ENCODE measurements at regions not wholly inside any gene's neighbourhood (a gene's known extent, or its start where the extent isn't known, plus 50 kb on each side); places are given as distances from the start of the nearest gene placed in this dataset.

- Histone ChIP-seq H3K9me3 (no peaks in the 10 kb centered on the region), H3K27me3 (ENCODE audit: insufficient read depth) (no peaks in the 10 kb centered on the region), H3K9ac (no peak overlapping the region), H3F3A (replicated peaks; ENCODE audit: insufficient read depth) (no peaks in the 10 kb centered on the region), H3K79me2 (ENCODE audit: insufficient read depth) (no peaks in the 10 kb centered on the region), H3K9me2 (no peaks in the 10 kb centered on the region), H3K4me1 (ENCODE audit: control insufficient read depth in 1 of 2, insufficient read depth in 2 of 2, low read depth in 1 of 2, low read length in 1 of 2) (peaks cover 0 to 2% of the 10 kb centered on the region in 2 experiments; a peak in 2 of 4 replicates), H3K27ac (ENCODE audit: low read depth in 2 of 2, low read length in 1 of 2) (no peak overlapping the region), H3K4me2 (no peak overlapping the region), H4K20me1 (ENCODE audit: insufficient read depth) (no peaks in the 10 kb centered on the region), H2AFZ (ENCODE audit: low read depth) (no peak overlapping the region), H3K4me3 (ENCODE audit: low read depth in 2 of 2, low read length in 1 of 2) (no peak overlapping the region), H3K36me3 (replicated peaks in 1 of 2; ENCODE audit: control insufficient read depth in 1 of 2, insufficient read depth in 2 of 2, low read length in 1 of 2) (no peaks in the 10 kb centered on the region)
- TF ChIP-seq GABPA (IDR thresholded peaks at IDR 0.05; ENCODE audit: low read depth): no peak
- TF ChIP-seq MXI1 (IDR thresholded peaks at IDR 0.05; ENCODE audit: low read depth, low read length): no peak
- no peak for TF ChIP-seq MAX (IDR thresholded peaks at IDR 0.05; ENCODE audit: low read depth)
- no peak for TF ChIP-seq POLR2AphosphoS5 (IDR thresholded peaks at IDR 0.05; ENCODE audit: low read depth, low read length)
- no peak for TF ChIP-seq ELF1 (IDR thresholded peaks at IDR 0.05)
- no peak for TF ChIP-seq FOSL2 (IDR thresholded peaks at IDR 0.05; ENCODE audit: borderline replicate concordance, low read depth)
- TF ChIP-seq NRF1 (IDR thresholded peaks at IDR 0.05; ENCODE audit: low read depth, low read length): no peak
- TF ChIP-seq GATA2 (CRISPR knock-in tag; IDR thresholded peaks at IDR 0.05): no peak
- DNase-seq: no peak
- WGBS (ENCODE audit: low lambda C conversion rate): 60% methylated on average over 2 of the region's 2 CpGs
- POLR2A ChIA-PET: no interaction called here
- CTCF ChIA-PET: no interaction called here
Measured at GRCh38 chr1:185432948-185433347, 115.9 kb upstream of the IVNS1ABP start.

- WGBS (ENCODE audit: low lambda C conversion rate): 38% methylated on average over 5 of the region's 5 CpGs
- H4K20me1 ChIP-seq (ENCODE audit: insufficient read depth): no peaks in the 10 kb centered on the region
- H3K27ac ChIP-seq (ENCODE audit: low read depth in 2 of 2, low read length in 1 of 2): no peak overlapping the region
- no peaks in the 10 kb centered on the region for H3K36me3 ChIP-seq (replicated peaks in 1 of 2; ENCODE audit: control insufficient read depth in 1 of 2, insufficient read depth in 2 of 2, low read length in 1 of 2)
- ChIA-PET CTCF (interaction anchor here (0.7 kb wide), 1 partner anchor 95 kb away, joined by 4 read pairs; no protein-coding TSS in a partner anchor), POLR2A (no interaction called here)
- H3K4me1 ChIP-seq (ENCODE audit: control insufficient read depth in 1 of 2, insufficient read depth in 2 of 2, low read depth in 1 of 2, low read length in 1 of 2): no peaks in the 10 kb centered on the region; a peak in 2 of 4 replicates
- H3K9me3 ChIP-seq: no peaks in the 10 kb centered on the region
- H3K9ac ChIP-seq: no peak overlapping the region
- H3K27me3 ChIP-seq (ENCODE audit: insufficient read depth): no peaks in the 10 kb centered on the region
- H3K4me2 ChIP-seq: no peak overlapping the region
- no peak for DNase-seq
- no peak overlapping the region for H2AFZ ChIP-seq (ENCODE audit: low read depth)
- TF ChIP-seq ELF1 (IDR thresholded peaks at IDR 0.05): no peak
- TF ChIP-seq PBX3 (IDR thresholded peaks at IDR 0.05): no peak
- TF ChIP-seq FOXM1 (IDR thresholded peaks at IDR 0.05; ENCODE audit: low read depth): no peak
- TF ChIP-seq RCOR1 (IDR thresholded peaks at IDR 0.05; ENCODE audit: low read length): no peak
- TF ChIP-seq SMC3 (IDR thresholded peaks at IDR 0.05; ENCODE audit: low read depth, low read length): no peak
- no peak for TF ChIP-seq GATA2 (CRISPR knock-in tag; IDR thresholded peaks at IDR 0.05)
- TF ChIP-seq USF2 (IDR thresholded peaks at IDR 0.05; ENCODE audit: borderline replicate concordance, low read depth, low read length): no peak
- no peak for TF ChIP-seq EP300 (IDR thresholded peaks at IDR 0.05; ENCODE audit: borderline replicate concordance in 1 of 2, low read depth in 1 of 2, low read length in 1 of 2)
- no peak for TF ChIP-seq POLR2AphosphoS5 (IDR thresholded peaks at IDR 0.05; ENCODE audit: low read depth, low read length)
- no peak for TF ChIP-seq TAF1 (IDR thresholded peaks at IDR 0.05; ENCODE audit: borderline replicate concordance, low read depth, low read length)
- no peak for TF ChIP-seq NRF1 (IDR thresholded peaks at IDR 0.05; ENCODE audit: low read depth, low read length)
- TF ChIP-seq ZBTB33 (IDR thresholded peaks at IDR 0.05; ENCODE audit: borderline replicate concordance, low read depth): no peak
- TF ChIP-seq USF1 (IDR thresholded peaks at IDR 0.05; ENCODE audit: borderline replicate concordance, low read depth): no peak
- TF ChIP-seq FOXJ3 (CRISPR knock-in tag; IDR thresholded peaks at IDR 0.05): no peak
- TF ChIP-seq YY1 (IDR thresholded peaks at IDR 0.05; ENCODE audit: low read depth): no peak
- TF ChIP-seq JUND (IDR thresholded peaks at IDR 0.05): no peak
- TF ChIP-seq SIN3A (IDR thresholded peaks at IDR 0.05; ENCODE audit: borderline replicate concordance, low read depth, low read length): no peak
- TF ChIP-seq NFIC (IDR thresholded peaks at IDR 0.05; ENCODE audit: borderline replicate concordance): no peak
- TF ChIP-seq CTCF (IDR thresholded peaks at IDR 0.05): no peak
- no peak for TF ChIP-seq RAD21 (IDR thresholded peaks at IDR 0.05; ENCODE audit: low read length)
- H3K4me3 ChIP-seq (ENCODE audit: low read depth in 2 of 2, low read length in 1 of 2): no peak overlapping the region
- H3K9me2 ChIP-seq: no peaks in the 10 kb centered on the region
- H3K79me2 ChIP-seq (ENCODE audit: insufficient read depth): no peaks in the 10 kb centered on the region
- H3F3A ChIP-seq (replicated peaks; ENCODE audit: insufficient read depth): no peaks in the 10 kb centered on the region
Measured at GRCh38 chr1:185431612-185432011, 114.6 kb upstream of the IVNS1ABP start.
